HG03342 (cell line): ENCODE measurements at regions not wholly inside any gene's neighbourhood (a gene's known extent, or its start where the extent isn't known, plus 50 kb on each side); places are given as distances from the start of the nearest gene placed in this dataset.

Experiments
- ATAC-seq: cut with Tn5 transposase; IDR thresholded peaks from one replicate; pipeline ENCODE4 v1.9.1; 2021; ENCODE audit warnings: mild to moderate bottlenecking, moderate library complexity; ENCODE audit not compliant: unreplicated experiment

- ATAC-seq = no peak
Observed at GRCh38 chr6:139765825-139766285, 391.4 kb upstream of the CITED2 start.

- peak; percentile 84 for ATAC-seq
Observed at GRCh38 chr6:139764498-139764986, 390.1 kb upstream of the CITED2 start.

GRCh38 chr6:139763468-139764210 lies 389.2 kb upstream of the CITED2 start:
- ATAC-seq = no peak

- peak; percentile 48 for ATAC-seq
Observed at GRCh38 chr6:139762587-139763031, 388.2 kb upstream of the CITED2 start.

- ATAC-seq = no peak
Observed at GRCh38 chr6:139760128-139760527, 385.7 kb upstream of the CITED2 start.

- no peak for ATAC-seq
Observed at GRCh38 chr6:139759086-139759485, 384.6 kb upstream of the CITED2 start.

- no peak for ATAC-seq
Observed at GRCh38 chr6:139758209-139758611, 383.8 kb upstream of the CITED2 start.

GRCh38 chr6:139757784-139758183 lies 383.3 kb upstream of the CITED2 start:
- no peak for ATAC-seq

- ATAC-seq = no peak
Observed at GRCh38 chr6:139756381-139756780, 381.9 kb upstream of the CITED2 start.

GRCh38 chr6:139754898-139755775 lies 380.7 kb upstream of the CITED2 start:
- no peak for ATAC-seq

GRCh38 chr6:139753198-139753861 lies 378.9 kb upstream of the CITED2 start:
- no peak for ATAC-seq

- no peak for ATAC-seq
Observed at GRCh38 chr6:139752086-139752485, 377.6 kb upstream of the CITED2 start.

- ATAC-seq = no peak
Observed at GRCh38 chr6:139751179-139751578, 376.7 kb upstream of the CITED2 start.

- ATAC-seq = no peak
Observed at GRCh38 chr6:139748353-139749146, 374.1 kb upstream of the CITED2 start.

- no peak for ATAC-seq
Observed at GRCh38 chr6:139747154-139747553, 372.7 kb upstream of the CITED2 start.

GRCh38 chr6:139744891-139745290 lies 370.4 kb upstream of the CITED2 start:
- ATAC-seq = no peak

- ATAC-seq = no peak
Observed at GRCh38 chr6:139743664-139744437, 369.4 kb upstream of the CITED2 start.

GRCh38 chr6:139742671-139743070 lies 368.2 kb upstream of the CITED2 start:
- ATAC-seq = no peak

GRCh38 chr6:139738801-139739455 lies 364.5 kb upstream of the CITED2 start:
- ATAC-seq = no peak
